ENCODE measurements at regions not wholly inside any gene's neighbourhood (a gene's known extent, or its start where the extent isn't known, plus 50 kb on each side); places are given as distances from the start of the nearest gene placed in this dataset.

DNA sequence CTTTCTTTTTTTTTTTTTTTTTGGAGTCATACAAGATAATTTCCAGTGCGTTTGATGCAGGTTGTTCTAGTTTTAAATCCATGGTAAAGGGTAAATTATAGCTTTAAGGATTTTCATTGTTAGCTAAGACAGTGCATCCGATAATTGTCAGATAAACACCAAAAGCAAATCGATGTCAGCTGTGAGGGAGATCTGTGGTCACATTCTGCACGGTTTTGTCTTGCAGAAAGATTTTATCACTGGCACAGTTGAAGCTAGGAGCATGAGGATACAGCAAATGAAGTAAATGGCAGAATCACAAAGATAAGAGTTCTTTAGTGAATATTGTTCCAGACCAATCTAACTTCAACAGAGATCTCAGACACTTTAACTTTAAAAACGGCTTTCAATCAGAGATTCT is 648.8 kb upstream of the COBL start:
- Histone ChIP-seq H4K20me1 (ENCODE audit: low read depth) (no peaks in the 10 kb centered on the region), H3K27ac (no peak overlapping the region), H3K79me2 (ENCODE audit: low read depth) (no peaks in the 10 kb centered on the region), H3K4me2 (no peak overlapping the region), H3K4me3 (no peak overlapping the region), H3K4me1 (peaks cover 5% of the 10 kb centered on the region), H3K36me3 (no peaks in the 10 kb centered on the region), H3K9ac (no peak overlapping the region), H3K9me3 (ENCODE audit: low read depth) (no peaks in the 10 kb centered on the region), H3K27me3 (no peaks in the 10 kb centered on the region), H2AFZ (replicated peaks) (no peak overlapping the region), H3F3A (ENCODE audit: low read depth) (no peaks in the 10 kb centered on the region)
- H3K4me3 Mint-ChIP-seq, result no peak overlapping the region
- no peak overlapping the region for H3K27ac Mint-ChIP-seq
- H3K36me3 Mint-ChIP-seq, result no peaks in the 10 kb centered on the region
- no peaks in the 10 kb centered on the region for H3K4me1 Mint-ChIP-seq
- TF ChIP-seq CTCF (IDR thresholded peaks at IDR 0.05), result no peak
- no peak for TF ChIP-seq EZH2 (IDR thresholded peaks at IDR 0.05)
- no peak for TF ChIP-seq EZH2phosphoT487 (IDR thresholded peaks at IDR 0.05)
- peaks cover 2% of the 10 kb centered on the region for H3K27me3 Mint-ChIP-seq (ENCODE audit: insufficient read depth, low read depth)
- H3K9me3 Mint-ChIP-seq, result peaks cover 14% of the 10 kb centered on the region
- DNase-seq (ENCODE audit: low spot score), result no peak

GRCh38 chr7:51961804-51962203 is 645.2 kb upstream of the COBL start:
- H3K4me1 Mint-ChIP-seq, result no peaks in the 10 kb centered on the region
- H3K27me3 ChIP-seq, result no peaks in the 10 kb centered on the region
- H3K4me3 Mint-ChIP-seq, result no peak overlapping the region
- no peaks in the 10 kb centered on the region for H4K20me1 ChIP-seq (ENCODE audit: low read depth)
- no peak overlapping the region for H2AFZ ChIP-seq (replicated peaks)
- H3K36me3 Mint-ChIP-seq, result peaks cover 4% of the 10 kb centered on the region
- no peaks in the 10 kb centered on the region for H3F3A ChIP-seq (ENCODE audit: low read depth)
- no peak overlapping the region for H3K27ac Mint-ChIP-seq
- no peaks in the 10 kb centered on the region for H3K36me3 ChIP-seq
- H3K9me3 Mint-ChIP-seq, result peaks cover 31% of the 10 kb centered on the region
- TF ChIP-seq EZH2phosphoT487 (IDR thresholded peaks at IDR 0.05) (no peak), CTCF (IDR thresholded peaks at IDR 0.05) (no peak), EZH2 (IDR thresholded peaks at IDR 0.05) (no peak)
- H3K4me1 ChIP-seq, result peaks cover 5% of the 10 kb centered on the region
- no peak overlapping the region for H3K9ac ChIP-seq
- no peak overlapping the region for H3K4me3 ChIP-seq
- H3K27ac ChIP-seq, result no peak overlapping the region
- no peaks in the 10 kb centered on the region for H3K9me3 ChIP-seq (ENCODE audit: low read depth)
- DNase-seq (ENCODE audit: low spot score), result no peak
- H3K79me2 ChIP-seq (ENCODE audit: low read depth), result no peaks in the 10 kb centered on the region
- H3K27me3 Mint-ChIP-seq (ENCODE audit: insufficient read depth, low read depth), result peaks cover 2% of the 10 kb centered on the region
- H3K4me2 ChIP-seq, result no peak overlapping the region

DNA sequence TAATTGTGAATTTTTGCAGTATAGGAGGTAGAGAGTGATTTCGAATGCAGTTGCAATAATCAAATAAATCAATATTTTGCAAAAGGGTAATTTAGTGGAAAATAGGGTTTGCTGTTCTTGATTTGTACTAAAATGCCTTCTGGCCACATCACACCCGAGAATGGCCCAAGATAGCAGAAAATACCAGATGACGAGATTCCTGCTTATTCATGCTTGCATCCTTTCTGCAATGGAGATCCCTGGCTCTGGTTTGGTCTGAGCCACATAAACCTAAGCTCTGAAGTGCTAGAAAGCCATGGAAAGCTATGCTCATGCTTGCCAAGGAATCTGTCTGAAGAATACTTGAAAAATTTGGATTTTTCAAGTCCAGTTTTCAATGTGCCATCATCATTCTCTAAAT is 634.2 kb upstream of the COBL start:
- no peaks in the 10 kb centered on the region for H3K27me3 ChIP-seq
- no peaks in the 10 kb centered on the region for H3K9me3 ChIP-seq (ENCODE audit: low read depth)
- no peak overlapping the region for H3K4me3 ChIP-seq
- H3K4me2 ChIP-seq, result peak overlapping the region; percentile 67
- Mint-ChIP-seq H3K4me1 (peaks cover 58% of the 10 kb centered on the region), H3K9me3 (peaks cover 13% of the 10 kb centered on the region), H3K27me3 (ENCODE audit: insufficient read depth, low read depth) (peaks cover 7% of the 10 kb centered on the region), H3K4me3 (no peak overlapping the region), H3K36me3 (peaks cover 4% of the 10 kb centered on the region), H3K27ac (peak overlapping the region; percentile 90)
- TF ChIP-seq CTCF (IDR thresholded peaks at IDR 0.05) (no peak), EZH2phosphoT487 (IDR thresholded peaks at IDR 0.05) (no peak), EZH2 (IDR thresholded peaks at IDR 0.05) (no peak)
- no peak overlapping the region for H3K9ac ChIP-seq
- H3K27ac ChIP-seq, result peak overlapping the region; percentile 80
- H3K79me2 ChIP-seq (ENCODE audit: low read depth), result no peaks in the 10 kb centered on the region
- no peak overlapping the region for H2AFZ ChIP-seq (replicated peaks)
- no peaks in the 10 kb centered on the region for H3K36me3 ChIP-seq
- DNase-seq (ENCODE audit: low spot score), result peak; percentile 35
- no peaks in the 10 kb centered on the region for H4K20me1 ChIP-seq (ENCODE audit: low read depth)
- peaks cover 30% of the 10 kb centered on the region for H3F3A ChIP-seq (ENCODE audit: low read depth)
- H3K4me1 ChIP-seq, result peaks cover 34% of the 10 kb centered on the region

All from neural progenitor cell (in vitro differentiated cells).